GM23338 (cell line): ENCODE measurements at regions not wholly inside any gene's neighbourhood (a gene's known extent, or its start where the extent isn't known, plus 50 kb on each side); places are given as distances from the start of the nearest gene placed in this dataset.

Experiments used
- ATAC-seq: fragments of 200-7000 bp; cut with Tn5 transposase; 3 replicates; pipeline ENCODE4 v1.9.1; 2020
- DNase-seq: peaks from one replicate; pipeline ENCODE4 v3.0.0-alpha.2; 2015; ENCODE audit warnings: low spot score
- H2AFZ ChIP-seq: fragments of 200-600 bp; sonication (generic); 2 replicates; pipeline ENCODE4 v1.8.0; 2016; ENCODE audit warnings: antibody characterized with exemption, mild to moderate bottlenecking, moderate library complexity
- H3F3A ChIP-seq: fragments of 200-600 bp; sonication (generic); replicated peaks from 2 replicates; pipeline ENCODE4 v1.8.0; 2017; ENCODE audit warnings: antibody characterized with exemption, mixed run types, low read depth
- H3K27ac ChIP-seq: fragments of 200-600 bp; sonication (generic); 2 replicates; pipeline ENCODE4 v1.6.1; 2016; ENCODE audit warnings: low read depth
- H3K27me3 ChIP-seq: fragments of 200-600 bp; sonication (generic); 2 replicates; pipeline ENCODE4 v1.8.0; 2016; ENCODE audit warnings: mild to moderate bottlenecking, mixed run types, moderate library complexity; ENCODE audit not compliant: insufficient read depth
- H3K36me3 ChIP-seq: fragments of 200-600 bp; sonication (generic); 2 replicates; pipeline ENCODE4 v1.8.0; 2016; ENCODE audit warnings: mild to moderate bottlenecking; ENCODE audit not compliant: insufficient read depth
- H3K4me1 ChIP-seq: fragments of 200-600 bp; sonication (generic); 2 replicates; pipeline ENCODE4 v1.8.0; 2016; ENCODE audit warnings: mild to moderate bottlenecking, moderate library complexity; ENCODE audit not compliant: insufficient read depth
- H3K4me2 ChIP-seq: fragments of 200-600 bp; sonication (generic); 2 replicates; pipeline ENCODE4 v1.7.1; 2017; ENCODE audit warnings: mixed run types
- H3K4me3 ChIP-seq: fragments of 200-600 bp; sonication (generic); 2 replicates; pipeline ENCODE4 v1.6.1; 2016; ENCODE audit warnings: mixed run types
- H3K79me2 ChIP-seq: fragments of 200-600 bp; sonication (generic); replicated peaks from 2 replicates; pipeline ENCODE4 v1.8.0; 2017; ENCODE audit warnings: mild to moderate bottlenecking; ENCODE audit not compliant: insufficient read depth
- H3K9me2 ChIP-seq: fragments of 200-600 bp; sonication (generic); 2 replicates; pipeline ENCODE4 v1.8.0; 2017; ENCODE audit not compliant: insufficient read depth
- H4K20me1 ChIP-seq: fragments of 200-600 bp; sonication (generic); replicated peaks from 2 replicates; pipeline ENCODE4 v1.8.0; 2017; ENCODE audit warnings: mild to moderate bottlenecking; ENCODE audit not compliant: insufficient read depth
- H3K27ac Mint-ChIP-seq: 2 replicates; pipeline ENCODE4 v1.8.0; 2020; ENCODE audit warnings: inconsistent platforms, mild to moderate bottlenecking, moderate library complexity, mixed read lengths
- H3K27me3 Mint-ChIP-seq: 3 replicates; pipeline ENCODE4 v1.8.0; 2022; ENCODE audit warnings: low read depth, mild to moderate bottlenecking, moderate library complexity, mixed read lengths, inconsistent platforms; ENCODE audit not compliant: insufficient read depth, poor library complexity
- H3K36me3 Mint-ChIP-seq: 3 replicates; pipeline ENCODE4 v1.8.0; 2021; ENCODE audit warnings: low read depth, mild to moderate bottlenecking, inconsistent platforms, moderate library complexity, mixed read lengths
- H3K4me1 Mint-ChIP-seq: 3 replicates; pipeline ENCODE4 v1.8.0; 2020; ENCODE audit warnings: mild to moderate bottlenecking, inconsistent platforms, mixed read lengths
- H3K4me3 Mint-ChIP-seq: 3 replicates; pipeline ENCODE4 v1.8.0; 2021; ENCODE audit warnings: moderate library complexity, mild to moderate bottlenecking, inconsistent platforms, mixed read lengths
- H3K9me3 Mint-ChIP-seq: 3 replicates; pipeline ENCODE4 v1.8.0; 2020; ENCODE audit warnings: moderate library complexity, mild to moderate bottlenecking, inconsistent platforms, mixed read lengths
- EZH2 ChIP-seq: fragments of 200-600 bp; sonication (generic); IDR thresholded peaks from one replicate; pipeline ENCODE4 v1.8.0; 2017; ENCODE audit warnings: antibody characterized with exemption, mild to moderate bottlenecking, low read depth; ENCODE audit not compliant: unreplicated experiment
- JUNB ChIP-seq: IDR thresholded peaks from one replicate; pipeline ENCODE4 v1.6.1; 2016; ENCODE audit warnings: antibody characterized with exemption; ENCODE audit not compliant: unreplicated experiment
- NANOG ChIP-seq: IDR thresholded peaks from 2 replicates; pipeline ENCODE4 v1.6.1; 2016; ENCODE audit warnings: antibody characterized with exemption, borderline replicate concordance
- POLR2AphosphoS5 ChIP-seq: IDR thresholded peaks from 2 replicates; pipeline ENCODE4 v1.6.1; 2016; ENCODE audit warnings: antibody characterized with exemption, low read depth
- REST ChIP-seq: IDR thresholded peaks from one replicate; pipeline ENCODE4 v1.6.1; 2018; ENCODE audit warnings: antibody characterized with exemption; ENCODE audit not compliant: unreplicated experiment
- STAT1 ChIP-seq: IDR thresholded peaks from one replicate; pipeline ENCODE4 v1.6.1; 2016; ENCODE audit warnings: antibody characterized with exemption; ENCODE audit not compliant: unreplicated experiment
- ZNF331 ChIP-seq: fragments of 250-450 bp; sonication (Bioruptor Pico); IDR thresholded peaks from 2 replicates; pipeline ENCODE4 v1.5.0; 2020; ENCODE audit warnings: low read depth, mild to moderate bottlenecking, moderate library complexity
- TF ChIP-seq, protein P1 (sequence below): fragments of 250-450 bp; sonication (Bioruptor Pico); IDR thresholded peaks from 2 replicates; pipeline ENCODE4 v1.5.0; 2020; ENCODE audit warnings: mild to moderate bottlenecking, moderate library complexity
- TF ChIP-seq, protein P2 (sequence below): IDR thresholded peaks from 2 replicates; pipeline ENCODE4 v1.6.1; 2016; ENCODE audit warnings: antibody characterized with exemption
- TF ChIP-seq, protein P3 (sequence below), 2 experiments: fragments of 200-600 bp in 1 of 2; sonication (generic) in 1 of 2; conservative IDR thresholded peaks; 2 replicates each; pipeline versions ENCODE4 v1.5.1 to v1.6.1; 2016 to 2017; ENCODE audit warnings: antibody characterized with exemption in 2 of 2, low read depth in 2 of 2, mild to moderate bottlenecking in 2 of 2, moderate library complexity in 1 of 2

GRCh38 chr1:164452549-164452948, 106.4 kb upstream of the PBX1 start (continued):
- TF ChIP-seq, protein P1, sequence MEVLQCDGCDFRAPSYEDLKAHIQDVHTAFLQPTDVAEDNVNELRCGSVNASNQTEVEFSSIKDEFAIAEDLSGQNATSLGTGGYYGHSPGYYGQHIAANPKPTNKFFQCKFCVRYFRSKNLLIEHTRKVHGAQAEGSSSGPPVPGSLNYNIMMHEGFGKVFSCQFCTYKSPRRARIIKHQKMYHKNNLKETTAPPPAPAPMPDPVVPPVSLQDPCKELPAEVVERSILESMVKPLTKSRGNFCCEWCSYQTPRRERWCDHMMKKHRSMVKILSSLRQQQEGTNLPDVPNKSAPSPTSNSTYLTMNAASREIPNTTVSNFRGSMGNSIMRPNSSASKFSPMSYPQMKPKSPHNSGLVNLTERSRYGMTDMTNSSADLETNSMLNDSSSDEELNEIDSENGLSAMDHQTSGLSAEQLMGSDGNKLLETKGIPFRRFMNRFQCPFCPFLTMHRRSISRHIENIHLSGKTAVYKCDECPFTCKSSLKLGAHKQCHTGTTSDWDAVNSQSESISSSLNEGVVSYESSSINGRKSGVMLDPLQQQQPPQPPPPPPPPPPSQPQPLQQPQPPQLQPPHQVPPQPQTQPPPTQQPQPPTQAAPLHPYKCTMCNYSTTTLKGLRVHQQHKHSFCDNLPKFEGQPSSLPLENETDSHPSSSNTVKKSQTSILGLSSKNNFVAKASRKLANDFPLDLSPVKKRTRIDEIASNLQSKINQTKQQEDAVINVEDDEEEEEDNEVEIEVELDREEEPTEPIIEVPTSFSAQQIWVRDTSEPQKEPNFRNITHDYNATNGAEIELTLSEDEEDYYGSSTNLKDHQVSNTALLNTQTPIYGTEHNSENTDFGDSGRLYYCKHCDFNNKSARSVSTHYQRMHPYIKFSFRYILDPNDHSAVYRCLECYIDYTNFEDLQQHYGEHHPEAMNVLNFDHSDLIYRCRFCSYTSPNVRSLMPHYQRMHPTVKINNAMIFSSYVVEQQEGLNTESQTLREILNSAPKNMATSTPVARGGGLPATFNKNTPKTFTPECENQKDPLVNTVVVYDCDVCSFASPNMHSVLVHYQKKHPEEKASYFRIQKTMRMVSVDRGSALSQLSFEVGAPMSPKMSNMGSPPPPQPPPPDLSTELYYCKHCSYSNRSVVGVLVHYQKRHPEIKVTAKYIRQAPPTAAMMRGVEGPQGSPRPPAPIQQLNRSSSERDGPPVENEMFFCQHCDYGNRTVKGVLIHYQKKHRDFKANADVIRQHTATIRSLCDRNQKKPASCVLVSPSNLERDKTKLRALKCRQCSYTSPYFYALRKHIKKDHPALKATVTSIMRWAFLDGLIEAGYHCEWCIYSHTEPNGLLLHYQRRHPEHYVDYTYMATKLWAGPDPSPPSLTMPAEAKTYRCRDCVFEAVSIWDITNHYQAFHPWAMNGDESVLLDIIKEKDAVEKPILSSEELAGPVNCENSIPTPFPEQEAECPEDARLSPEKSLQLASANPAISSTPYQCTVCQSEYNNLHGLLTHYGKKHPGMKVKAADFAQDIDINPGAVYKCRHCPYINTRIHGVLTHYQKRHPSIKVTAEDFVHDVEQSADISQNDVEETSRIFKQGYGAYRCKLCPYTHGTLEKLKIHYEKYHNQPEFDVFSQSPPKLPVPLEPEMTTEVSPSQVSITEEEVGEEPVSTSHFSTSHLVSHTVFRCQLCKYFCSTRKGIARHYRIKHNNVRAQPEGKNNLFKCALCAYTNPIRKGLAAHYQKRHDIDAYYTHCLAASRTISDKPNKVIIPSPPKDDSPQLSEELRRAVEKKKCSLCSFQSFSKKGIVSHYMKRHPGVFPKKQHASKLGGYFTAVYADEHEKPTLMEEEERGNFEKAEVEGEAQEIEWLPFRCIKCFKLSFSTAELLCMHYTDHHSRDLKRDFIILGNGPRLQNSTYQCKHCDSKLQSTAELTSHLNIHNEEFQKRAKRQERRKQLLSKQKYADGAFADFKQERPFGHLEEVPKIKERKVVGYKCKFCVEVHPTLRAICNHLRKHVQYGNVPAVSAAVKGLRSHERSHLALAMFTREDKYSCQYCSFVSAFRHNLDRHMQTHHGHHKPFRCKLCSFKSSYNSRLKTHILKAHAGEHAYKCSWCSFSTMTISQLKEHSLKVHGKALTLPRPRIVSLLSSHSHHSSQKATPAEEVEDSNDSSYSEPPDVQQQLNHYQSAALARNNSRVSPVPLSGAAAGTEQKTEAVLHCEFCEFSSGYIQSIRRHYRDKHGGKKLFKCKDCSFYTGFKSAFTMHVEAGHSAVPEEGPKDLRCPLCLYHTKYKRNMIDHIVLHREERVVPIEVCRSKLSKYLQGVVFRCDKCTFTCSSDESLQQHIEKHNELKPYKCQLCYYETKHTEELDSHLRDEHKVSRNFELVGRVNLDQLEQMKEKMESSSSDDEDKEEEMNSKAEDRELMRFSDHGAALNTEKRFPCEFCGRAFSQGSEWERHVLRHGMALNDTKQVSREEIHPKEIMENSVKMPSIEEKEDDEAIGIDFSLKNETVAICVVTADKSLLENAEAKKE: no peak
- TF ChIP-seq REST: no peak
- no peak for TF ChIP-seq POLR2AphosphoS5

DNA sequence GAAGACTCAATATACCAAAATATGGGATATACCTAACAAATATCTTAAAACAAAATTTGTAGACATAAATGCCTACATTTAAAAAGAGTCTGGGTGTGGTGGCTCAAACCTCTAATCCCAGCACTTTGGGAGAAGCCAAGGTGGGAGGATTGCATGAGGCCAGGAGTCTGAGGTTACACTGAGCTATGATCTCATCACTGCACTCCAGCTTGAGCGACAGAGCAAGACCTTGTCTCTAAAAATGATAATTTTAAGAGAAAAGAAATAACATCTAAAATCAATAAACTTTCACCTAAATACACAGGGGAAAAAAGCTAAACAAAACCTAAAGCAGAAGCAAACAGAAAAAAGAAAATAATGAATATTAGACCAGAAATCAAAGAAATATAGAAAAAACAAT, 102.7 kb upstream of the PBX1 start:
- H4K20me1 ChIP-seq: no peaks in the 10 kb centered on the region
- Mint-ChIP-seq H3K4me3 (no peak overlapping the region), H3K27ac (no peak overlapping the region), H3K9me3 (peaks cover 21% of the 10 kb centered on the region), H3K27me3 (no peaks in the 10 kb centered on the region), H3K36me3 (peaks cover 7% of the 10 kb centered on the region), H3K4me1 (no peaks in the 10 kb centered on the region)
- no peak overlapping the region for H3K4me2 ChIP-seq
- no peak overlapping the region for H2AFZ ChIP-seq
- no peaks in the 10 kb centered on the region for H3F3A ChIP-seq
- H3K27me3 ChIP-seq: no peaks in the 10 kb centered on the region
- no peak overlapping the region for H3K4me3 ChIP-seq
- peaks cover 3% of the 10 kb centered on the region; the same call in 1 of the 2 replicates for H3K9me2 ChIP-seq
- H3K79me2 ChIP-seq: no peaks in the 10 kb centered on the region
- no peaks in the 10 kb centered on the region for H3K4me1 ChIP-seq
- DNase-seq (no peak), ATAC-seq (no peak)
- H3K36me3 ChIP-seq: no peaks in the 10 kb centered on the region
- no peak overlapping the region for H3K27ac ChIP-seq
- TF ChIP-seq STAT1 (no peak), JUNB (no peak), NANOG (no peak), POLR2AphosphoS5 (no peak), EZH2 (no peak), ZNF331 (no peak)
- TF ChIP-seq, protein P2, sequence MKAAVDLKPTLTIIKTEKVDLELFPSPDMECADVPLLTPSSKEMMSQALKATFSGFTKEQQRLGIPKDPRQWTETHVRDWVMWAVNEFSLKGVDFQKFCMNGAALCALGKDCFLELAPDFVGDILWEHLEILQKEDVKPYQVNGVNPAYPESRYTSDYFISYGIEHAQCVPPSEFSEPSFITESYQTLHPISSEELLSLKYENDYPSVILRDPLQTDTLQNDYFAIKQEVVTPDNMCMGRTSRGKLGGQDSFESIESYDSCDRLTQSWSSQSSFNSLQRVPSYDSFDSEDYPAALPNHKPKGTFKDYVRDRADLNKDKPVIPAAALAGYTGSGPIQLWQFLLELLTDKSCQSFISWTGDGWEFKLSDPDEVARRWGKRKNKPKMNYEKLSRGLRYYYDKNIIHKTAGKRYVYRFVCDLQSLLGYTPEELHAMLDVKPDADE: no peak
- TF ChIP-seq, protein P3, sequence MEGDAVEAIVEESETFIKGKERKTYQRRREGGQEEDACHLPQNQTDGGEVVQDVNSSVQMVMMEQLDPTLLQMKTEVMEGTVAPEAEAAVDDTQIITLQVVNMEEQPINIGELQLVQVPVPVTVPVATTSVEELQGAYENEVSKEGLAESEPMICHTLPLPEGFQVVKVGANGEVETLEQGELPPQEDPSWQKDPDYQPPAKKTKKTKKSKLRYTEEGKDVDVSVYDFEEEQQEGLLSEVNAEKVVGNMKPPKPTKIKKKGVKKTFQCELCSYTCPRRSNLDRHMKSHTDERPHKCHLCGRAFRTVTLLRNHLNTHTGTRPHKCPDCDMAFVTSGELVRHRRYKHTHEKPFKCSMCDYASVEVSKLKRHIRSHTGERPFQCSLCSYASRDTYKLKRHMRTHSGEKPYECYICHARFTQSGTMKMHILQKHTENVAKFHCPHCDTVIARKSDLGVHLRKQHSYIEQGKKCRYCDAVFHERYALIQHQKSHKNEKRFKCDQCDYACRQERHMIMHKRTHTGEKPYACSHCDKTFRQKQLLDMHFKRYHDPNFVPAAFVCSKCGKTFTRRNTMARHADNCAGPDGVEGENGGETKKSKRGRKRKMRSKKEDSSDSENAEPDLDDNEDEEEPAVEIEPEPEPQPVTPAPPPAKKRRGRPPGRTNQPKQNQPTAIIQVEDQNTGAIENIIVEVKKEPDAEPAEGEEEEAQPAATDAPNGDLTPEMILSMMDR (conservative IDR thresholded peaks at IDR 0.05; ENCODE audit: low read depth in 2 of 2): no peak
